Upper lobe of left lung (tissue), 4 donors: ENCODE measurements at regions not wholly inside any gene's neighbourhood (a gene's known extent, or its start where the extent isn't known, plus 50 kb on each side); places are given as distances from the start of the nearest gene placed in this dataset.
A peak's percentile ranks its signal among the peaks of the same experiment; 100 is the strongest.

Source experiments
- CTCF ChIP-seq, 6 experiments: fragments of 450-650 bp in 4 of 6; fragments of 200-600 bp in 2 of 6; sonication (generic) in 2 of 6; IDR thresholded peaks; one replicate each; pipeline ENCODE4 v1.5.1; 2016 to 2019; ENCODE audit warnings: antibody characterized with exemption in 6 of 6
- EP300 ChIP-seq, 4 donors: sonication (generic); formaldehyde crosslinking; IDR thresholded peaks; one replicate each; pipeline ENCODE4 v1.5.1; 2017; ENCODE audit warnings: antibody characterized with exemption in 4 of 4, control low read depth in 2 of 4
- POLR2AphosphoS5 ChIP-seq, 2 donors: sonication (generic); formaldehyde crosslinking; IDR thresholded peaks; one replicate each; pipeline ENCODE4 v1.5.1; 2017; ENCODE audit warnings: antibody characterized with exemption in 2 of 2

- TF ChIP-seq CTCF (IDR thresholded peaks at IDR 0.05) (peak in 5 of 6 experiments; percentile 27 to 52 (median 45)), EP300 (IDR thresholded peaks at IDR 0.05) (no peak), POLR2AphosphoS5 (IDR thresholded peaks at IDR 0.05) (no peak)
Observed at GRCh38 chr2:180077295-180077906, 70.3 kb upstream of the CWC22 start.
